ENCODE measurements at regions not wholly inside any gene's neighbourhood (a gene's known extent, or its start where the extent isn't known, plus 50 kb on each side); places are given as distances from the start of the nearest gene placed in this dataset.

DNA sequence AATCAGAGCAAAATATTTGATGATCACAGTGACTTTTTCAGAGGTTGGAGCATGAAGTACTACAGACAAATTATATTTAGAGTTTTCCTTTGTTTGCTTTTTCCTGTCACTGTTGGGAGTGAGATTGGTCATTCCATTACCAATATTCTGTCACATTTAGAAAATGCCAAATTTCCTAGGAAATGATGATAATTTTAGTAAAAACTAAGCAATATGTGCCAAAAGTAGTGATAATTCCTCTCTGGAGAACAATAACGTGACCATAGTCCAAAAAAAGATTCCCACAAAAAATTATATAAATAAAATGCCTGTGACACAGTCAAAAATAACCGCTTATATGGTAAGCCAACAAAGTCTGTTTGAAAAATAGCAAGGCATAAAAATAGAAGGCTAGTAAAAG, 2719.4 kb downstream of the PCDH9 start:
- Histone ChIP-seq H3K4me3 (ENCODE audit: low read length) (no peak overlapping the region), H4K8ac (ENCODE audit: low read depth, low read length) (no peak overlapping the region), H3K9ac (ENCODE audit: low read length) (no peak overlapping the region), H2BK120ac (ENCODE audit: low read depth, low read length) (no peak overlapping the region), H3K36me3 (ENCODE audit: control insufficient read depth, insufficient read depth, low read length) (no peaks in the 10 kb centered on the region), H3K56ac (ENCODE audit: low read length) (no peak overlapping the region), H2BK15ac (replicated peaks; ENCODE audit: low read depth) (no peak overlapping the region), H3K27ac (ENCODE audit: low read depth, low read length) (no peak overlapping the region), H3K79me1 (ENCODE audit: low read length) (no peaks in the 10 kb centered on the region), H2BK5ac (ENCODE audit: low read length) (no peak overlapping the region), H3K79me2 (ENCODE audit: control insufficient read depth, insufficient read depth, low read length) (no peaks in the 10 kb centered on the region), H3K4me1 (ENCODE audit: control insufficient read depth, low read depth, low read length) (no peaks in the 10 kb centered on the region), H3K23ac (ENCODE audit: low read length) (no peak overlapping the region), H3K4ac (ENCODE audit: low read depth, low read length) (no peak overlapping the region), H3K27me3 (ENCODE audit: insufficient read depth, low read length, poor library complexity) (no peaks in the 10 kb centered on the region), H4K5ac (ENCODE audit: low read length) (no peak overlapping the region), H3K18ac (ENCODE audit: low read length) (no peak overlapping the region), H2AK5ac (ENCODE audit: low read length) (no peak overlapping the region), H3K4me2 (ENCODE audit: low read length) (no peak overlapping the region)
- no CpG with 5 or more reads among the region's 2 CpGs for WGBS (ENCODE audit: extremely low coverage, insufficient coverage, low lambda C conversion rate)
- DNase-seq = no peak

DNA sequence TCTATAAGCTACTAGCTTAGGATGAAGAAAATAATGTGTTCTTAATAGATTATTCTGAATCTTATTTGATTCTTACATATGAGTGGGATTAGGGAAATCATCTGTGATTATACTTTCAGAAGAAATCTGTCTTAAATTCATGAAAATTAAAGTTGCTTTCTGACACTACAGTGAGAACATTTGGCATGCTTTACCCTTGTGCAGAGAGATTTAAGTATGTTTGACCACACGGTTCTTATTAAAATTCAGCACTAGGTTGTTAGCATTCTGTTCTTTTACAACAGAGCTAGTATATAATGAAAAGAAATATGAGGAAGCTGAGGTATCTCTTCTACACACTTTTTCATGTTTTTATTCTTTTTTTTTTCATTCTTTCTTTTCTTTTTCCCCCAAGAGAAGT, 2723.9 kb downstream of the PCDH9 start:
- Histone ChIP-seq H3K4me2 (ENCODE audit: low read length) (no peak overlapping the region), H2BK120ac (ENCODE audit: low read depth, low read length) (no peak overlapping the region), H2BK15ac (replicated peaks; ENCODE audit: low read depth) (no peak overlapping the region), H3K23ac (ENCODE audit: low read length) (no peak overlapping the region), H3K36me3 (ENCODE audit: control insufficient read depth, insufficient read depth, low read length) (no peaks in the 10 kb centered on the region), H3K27me3 (ENCODE audit: insufficient read depth, low read length, poor library complexity) (no peaks in the 10 kb centered on the region), H3K27ac (ENCODE audit: low read depth, low read length) (no peak overlapping the region), H3K4me1 (ENCODE audit: control insufficient read depth, low read depth, low read length) (no peaks in the 10 kb centered on the region), H3K4ac (ENCODE audit: low read depth, low read length) (no peak overlapping the region), H3K4me3 (ENCODE audit: low read length) (no peak overlapping the region), H2BK5ac (ENCODE audit: low read length) (no peak overlapping the region), H3K79me1 (ENCODE audit: low read length) (no peaks in the 10 kb centered on the region), H3K56ac (ENCODE audit: low read length) (no peak overlapping the region), H2AK5ac (ENCODE audit: low read length) (no peak overlapping the region), H3K18ac (ENCODE audit: low read length) (no peak overlapping the region), H4K5ac (ENCODE audit: low read length) (no peak overlapping the region), H3K79me2 (ENCODE audit: control insufficient read depth, insufficient read depth, low read length) (no peaks in the 10 kb centered on the region), H3K9ac (ENCODE audit: low read length) (no peak overlapping the region), H4K8ac (ENCODE audit: low read depth, low read length) (no peak overlapping the region)
- DNase-seq = no peak
- no CpG with 5 or more reads among the region's 1 CpG for whole genome bisulfite sequencing (ENCODE audit: extremely low coverage, insufficient coverage, low lambda C conversion rate)

- Histone ChIP-seq H3K18ac (ENCODE audit: low read length) (no peak overlapping the region), H3K36me3 (ENCODE audit: control insufficient read depth, insufficient read depth, low read length) (no peaks in the 10 kb centered on the region), H3K9ac (ENCODE audit: low read length) (no peak overlapping the region), H2AK5ac (ENCODE audit: low read length) (no peak overlapping the region), H3K4me2 (ENCODE audit: low read length) (no peak overlapping the region), H4K5ac (ENCODE audit: low read length) (no peak overlapping the region), H3K56ac (ENCODE audit: low read length) (no peak overlapping the region), H2BK5ac (ENCODE audit: low read length) (no peak overlapping the region), H4K8ac (ENCODE audit: low read depth, low read length) (no peak overlapping the region), H3K79me2 (ENCODE audit: control insufficient read depth, insufficient read depth, low read length) (no peaks in the 10 kb centered on the region), H3K27ac (ENCODE audit: low read depth, low read length) (no peak overlapping the region), H3K23ac (ENCODE audit: low read length) (no peak overlapping the region), H3K27me3 (ENCODE audit: insufficient read depth, low read length, poor library complexity) (no peaks in the 10 kb centered on the region), H3K4me1 (ENCODE audit: control insufficient read depth, low read depth, low read length) (no peaks in the 10 kb centered on the region), H3K79me1 (ENCODE audit: low read length) (no peaks in the 10 kb centered on the region), H3K4me3 (ENCODE audit: low read length) (no peak overlapping the region), H2BK120ac (ENCODE audit: low read depth, low read length) (no peak overlapping the region), H3K4ac (ENCODE audit: low read depth, low read length) (no peak overlapping the region), H2BK15ac (replicated peaks; ENCODE audit: low read depth) (no peak overlapping the region)
- no peak for DNase-seq
- WGBS (ENCODE audit: extremely low coverage, insufficient coverage, low lambda C conversion rate) = no CpG with 5 or more reads among the region's 4 CpGs
These were observed 2724.7 kb downstream of the PCDH9 start for GRCh38 chr13:64505336-64505910.

GRCh38 chr13:64488731-64489130, 2741.4 kb downstream of the PCDH9 start:
- H2AK5ac ChIP-seq (ENCODE audit: low read length) = no peak overlapping the region
- H3K36me3 ChIP-seq (ENCODE audit: control insufficient read depth, insufficient read depth, low read length) = no peaks in the 10 kb centered on the region
- H3K23ac ChIP-seq (ENCODE audit: low read length) = no peak overlapping the region
- no peak overlapping the region for H2BK15ac ChIP-seq (replicated peaks; ENCODE audit: low read depth)
- H3K4me1 ChIP-seq (ENCODE audit: control insufficient read depth, low read depth, low read length) = no peaks in the 10 kb centered on the region
- H4K5ac ChIP-seq (ENCODE audit: low read length) = no peak overlapping the region
- H3K18ac ChIP-seq (ENCODE audit: low read length) = no peak overlapping the region
- H2BK120ac ChIP-seq (ENCODE audit: low read depth, low read length) = no peak overlapping the region
- H2BK5ac ChIP-seq (ENCODE audit: low read length) = no peak overlapping the region
- no peaks in the 10 kb centered on the region for H3K79me2 ChIP-seq (ENCODE audit: control insufficient read depth, insufficient read depth, low read length)
- no peak overlapping the region for H3K56ac ChIP-seq (ENCODE audit: low read length)
- no peak overlapping the region for H3K27ac ChIP-seq (ENCODE audit: low read depth, low read length)
- no peak overlapping the region for H3K9ac ChIP-seq (ENCODE audit: low read length)
- no peak overlapping the region for H3K4me2 ChIP-seq (ENCODE audit: low read length)
- DNase-seq = no peak
- H3K4me3 ChIP-seq (ENCODE audit: low read length) = no peak overlapping the region
- H3K79me1 ChIP-seq (ENCODE audit: low read length) = no peaks in the 10 kb centered on the region
- H4K8ac ChIP-seq (ENCODE audit: low read depth, low read length) = no peak overlapping the region
- no peaks in the 10 kb centered on the region for H3K27me3 ChIP-seq (ENCODE audit: insufficient read depth, low read length, poor library complexity)
- no peak overlapping the region for H3K4ac ChIP-seq (ENCODE audit: low read depth, low read length)

GRCh38 chr13:64482373-64482772, 2747.8 kb downstream of the PCDH9 start:
- Histone ChIP-seq H3K56ac (ENCODE audit: low read length) (no peak overlapping the region), H3K18ac (ENCODE audit: low read length) (no peak overlapping the region), H3K9ac (ENCODE audit: low read length) (no peak overlapping the region), H2BK15ac (replicated peaks; ENCODE audit: low read depth) (no peak overlapping the region), H3K79me1 (ENCODE audit: low read length) (no peaks in the 10 kb centered on the region), H2BK5ac (ENCODE audit: low read length) (no peak overlapping the region), H3K79me2 (ENCODE audit: control insufficient read depth, insufficient read depth, low read length) (no peaks in the 10 kb centered on the region), H3K4me1 (ENCODE audit: control insufficient read depth, low read depth, low read length) (no peaks in the 10 kb centered on the region), H3K4me2 (ENCODE audit: low read length) (no peak overlapping the region), H3K4ac (ENCODE audit: low read depth, low read length) (no peak overlapping the region), H3K27me3 (ENCODE audit: insufficient read depth, low read length, poor library complexity) (no peaks in the 10 kb centered on the region), H2BK120ac (ENCODE audit: low read depth, low read length) (no peak overlapping the region), H4K5ac (ENCODE audit: low read length) (no peak overlapping the region), H4K8ac (ENCODE audit: low read depth, low read length) (no peak overlapping the region), H3K36me3 (ENCODE audit: control insufficient read depth, insufficient read depth, low read length) (no peaks in the 10 kb centered on the region), H3K27ac (ENCODE audit: low read depth, low read length) (no peak overlapping the region), H3K23ac (ENCODE audit: low read length) (no peak overlapping the region), H3K4me3 (ENCODE audit: low read length) (no peak overlapping the region), H2AK5ac (ENCODE audit: low read length) (no peak overlapping the region)
- WGBS (ENCODE audit: extremely low coverage, insufficient coverage, low lambda C conversion rate) = no CpG with 5 or more reads among the region's 3 CpGs
- no peak for DNase-seq

DNA sequence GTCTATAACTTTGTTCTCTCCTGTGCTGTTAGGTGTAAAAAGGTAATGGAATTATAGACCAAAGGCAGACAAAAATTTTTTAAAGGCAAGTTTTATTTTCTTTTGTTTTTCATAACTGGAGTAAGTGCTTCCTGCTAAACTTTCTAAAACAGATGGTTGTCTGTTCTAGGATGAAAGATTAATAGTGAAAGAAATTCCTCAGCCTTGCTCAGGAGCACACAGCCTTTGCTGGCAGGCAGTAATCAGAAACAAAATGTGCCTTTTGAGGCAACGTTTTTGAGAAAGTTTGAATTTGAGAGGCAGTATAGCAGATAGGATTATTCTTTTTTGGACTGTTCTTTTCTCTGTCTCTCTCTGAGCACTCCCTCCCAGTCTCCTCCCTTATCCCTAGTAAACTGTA, 2749.5 kb downstream of the PCDH9 start:
- H3K4ac ChIP-seq (ENCODE audit: low read depth, low read length) = no peak overlapping the region
- H3K27me3 ChIP-seq (ENCODE audit: insufficient read depth, low read length, poor library complexity) = no peaks in the 10 kb centered on the region
- no peak overlapping the region for H3K23ac ChIP-seq (ENCODE audit: low read length)
- H3K36me3 ChIP-seq (ENCODE audit: control insufficient read depth, insufficient read depth, low read length) = no peaks in the 10 kb centered on the region
- H4K5ac ChIP-seq (ENCODE audit: low read length) = no peak overlapping the region
- no peak overlapping the region for H3K27ac ChIP-seq (ENCODE audit: low read depth, low read length)
- H2BK15ac ChIP-seq (replicated peaks; ENCODE audit: low read depth) = no peak overlapping the region
- no peaks in the 10 kb centered on the region for H3K4me1 ChIP-seq (ENCODE audit: control insufficient read depth, low read depth, low read length)
- H2BK120ac ChIP-seq (ENCODE audit: low read depth, low read length) = no peak overlapping the region
- H3K4me2 ChIP-seq (ENCODE audit: low read length) = no peak overlapping the region
- no peaks in the 10 kb centered on the region for H3K79me1 ChIP-seq (ENCODE audit: low read length)
- no CpG with 5 or more reads among the region's 1 CpG for WGBS (ENCODE audit: extremely low coverage, insufficient coverage, low lambda C conversion rate)
- H4K8ac ChIP-seq (ENCODE audit: low read depth, low read length) = no peak overlapping the region
- H3K18ac ChIP-seq (ENCODE audit: low read length) = no peak overlapping the region
- H3K79me2 ChIP-seq (ENCODE audit: control insufficient read depth, insufficient read depth, low read length) = no peaks in the 10 kb centered on the region
- no peak for DNase-seq
- H2AK5ac ChIP-seq (ENCODE audit: low read length) = no peak overlapping the region
- H3K4me3 ChIP-seq (ENCODE audit: low read length) = no peak overlapping the region
- H3K56ac ChIP-seq (ENCODE audit: low read length) = no peak overlapping the region
- no peak overlapping the region for H2BK5ac ChIP-seq (ENCODE audit: low read length)
- H3K9ac ChIP-seq (ENCODE audit: low read length) = no peak overlapping the region
